SK-N-SH (cell line): ENCODE measurements at regions not wholly inside any gene's neighbourhood (a gene's known extent, or its start where the extent isn't known, plus 50 kb on each side); places are given as distances from the start of the nearest gene placed in this dataset.

ENCODE experiments used
- CTCF ChIA-PET: fragments of 300-600, 350-600 bp; formaldehyde crosslinking; extraction: SDS; loops from one replicate; lab custom pipeline; 2021; lab: Yijun Ruan, JAX
- POLR2A ChIA-PET: fragments of 350-600 bp; sonication (Branson Sonifier 250); formaldehyde crosslinking; extraction: SDS; loops from one replicate; lab custom pipeline; 2020; ENCODE audit warnings: antibody characterized with exemption, inconsistent platforms; lab: Yijun Ruan, JAX
- DNase-seq: peaks from one replicate; pipeline ENCODE4 v3.0.0; 2012
- H2AFZ ChIP-seq: fragments of 200-600 bp; sonication (generic); 2 replicates; pipeline ENCODE4 v1.8.1; 2016; ENCODE audit warnings: antibody characterized with exemption, mild to moderate bottlenecking, low read depth
- H3F3A ChIP-seq: fragments of 200-600 bp; sonication (generic); replicated peaks from 2 replicates; pipeline ENCODE3; 2016; ENCODE audit warnings: antibody characterized with exemption, mild to moderate bottlenecking; ENCODE audit not compliant: insufficient read depth
- H3K27ac ChIP-seq, 2 experiments: fragments of 200-500 bp in 1 of 2; fragments of 200-600 bp in 1 of 2; sonication (Bioruptor generic) in 1 of 2; sonication (generic), shearing (Covaris generic) in 1 of 2; 2 replicates each; pipeline versions ENCODE4 v1.5.1 to v1.6.1; 2014 to 2016; ENCODE audit warnings: low read depth in 2 of 2, inconsistent platforms in 1 of 2, low read length in 1 of 2, mild to moderate bottlenecking in 1 of 2, mixed read lengths in 1 of 2
- H3K27me3 ChIP-seq: fragments of 200-600 bp; sonication (generic), shearing (Covaris generic); 2 replicates; pipeline ENCODE4 v1.6.1; 2016; ENCODE audit warnings: mixed run types; ENCODE audit not compliant: insufficient read depth
- H3K36me3 ChIP-seq, 2 experiments: fragments of 200-500 bp in 1 of 2; fragments of 200-600 bp in 1 of 2; sonication (Bioruptor generic) in 1 of 2; sonication (generic) in 1 of 2; replicated peaks in 1 of 2; 2 replicates each; pipeline versions ENCODE3 to v1.5.1; 2014 to 2016; ENCODE audit warnings: low read length in 1 of 2, mild to moderate bottlenecking in 1 of 2; ENCODE audit not compliant: insufficient read depth in 2 of 2, control insufficient read depth in 1 of 2
- H3K4me1 ChIP-seq, 2 experiments: fragments of 200-500 bp in 1 of 2; fragments of 200-600 bp in 1 of 2; sonication (Bioruptor generic) in 1 of 2; sonication (generic), shearing (Covaris generic) in 1 of 2; 2 replicates each; pipeline versions ENCODE4 v1.5.1 to v1.6.1; 2014 to 2016; ENCODE audit warnings: low read depth in 1 of 2, low read length in 1 of 2, mixed run types in 1 of 2; ENCODE audit not compliant: insufficient read depth in 2 of 2, control insufficient read depth in 1 of 2
- H3K4me2 ChIP-seq: fragments of 200-600 bp; sonication (generic), shearing (Covaris generic); 2 replicates; pipeline ENCODE4 v1.6.1; 2017; ENCODE audit warnings: mixed run types
- H3K4me3 ChIP-seq, 2 experiments: fragments of 200-500 bp in 1 of 2; fragments of 200-600 bp in 1 of 2; sonication (Bioruptor generic) in 1 of 2; sonication (generic), shearing (Covaris generic) in 1 of 2; 2 replicates each; pipeline versions ENCODE4 v1.5.1 to v1.8.1; 2014 to 2016; ENCODE audit warnings: low read depth in 2 of 2, inconsistent platforms in 1 of 2, low read length in 1 of 2, mild to moderate bottlenecking in 1 of 2, mixed read lengths in 1 of 2, moderate library complexity in 1 of 2
- H3K79me2 ChIP-seq: fragments of 200-600 bp; sonication (generic); 2 replicates; pipeline ENCODE4 v1.8.1; 2017; ENCODE audit warnings: mild to moderate bottlenecking; ENCODE audit not compliant: insufficient read depth
- H3K9ac ChIP-seq: fragments of 200-600 bp; sonication (generic); 2 replicates; pipeline ENCODE4 v1.6.1; 2017; ENCODE audit warnings: mixed run types
- H3K9me2 ChIP-seq: fragments of 200-600 bp; sonication (generic); 2 replicates; pipeline ENCODE4 v1.6.1; 2017; ENCODE audit warnings: mixed run types
- H3K9me3 ChIP-seq: fragments of 200-600 bp; sonication (generic); 2 replicates; pipeline ENCODE4 v1.6.1; 2017; ENCODE audit warnings: mixed run types, mild to moderate bottlenecking, moderate library complexity
- H4K20me1 ChIP-seq: fragments of 200-600 bp; sonication (generic); 2 replicates; pipeline ENCODE4 v1.6.1; 2017; ENCODE audit warnings: mild to moderate bottlenecking, mixed run types; ENCODE audit not compliant: insufficient read depth
- CTCF ChIP-seq: fragments of 200-600 bp; sonication (generic); IDR thresholded peaks from 2 replicates; pipeline ENCODE4 v1.6.1; 2017; ENCODE audit warnings: antibody characterized with exemption, mild to moderate bottlenecking, moderate library complexity
- FOXJ3 ChIP-seq: sonication (generic); formaldehyde crosslinking; IDR thresholded peaks from 2 replicates; pipeline ENCODE4 v1.5.1; 2020; ENCODE audit warnings: mild to moderate bottlenecking, missing genetic modification reagents
- FOXM1 ChIP-seq: IDR thresholded peaks from 2 replicates; pipeline ENCODE4 v1.4.0; 2012; ENCODE audit warnings: low read depth, mild to moderate bottlenecking
- GATA2 ChIP-seq: sonication (generic); formaldehyde crosslinking; IDR thresholded peaks from 2 replicates; pipeline ENCODE4 v1.5.0; 2020; ENCODE audit warnings: mild to moderate bottlenecking, missing genetic modification reagents
- NRF1 ChIP-seq: IDR thresholded peaks from 2 replicates; pipeline ENCODE4 v1.6.1; 2012; ENCODE audit warnings: low read depth, mild to moderate bottlenecking, low read length
- POLR2AphosphoS5 ChIP-seq: IDR thresholded peaks from 2 replicates; pipeline ENCODE4 v1.6.1; 2012; ENCODE audit warnings: low read depth, low read length
- RFX5 ChIP-seq: IDR thresholded peaks from 2 replicates; pipeline ENCODE4 v1.6.1; 2012; ENCODE audit warnings: mild to moderate bottlenecking, improper control_type of control experiment, low read length
- RXRA ChIP-seq: IDR thresholded peaks from 2 replicates; pipeline ENCODE4 v1.4.0; 2012; ENCODE audit warnings: low read depth, mild to moderate bottlenecking, borderline replicate concordance
- SIN3A ChIP-seq: IDR thresholded peaks from 2 replicates; pipeline ENCODE4 v1.6.1; 2012; ENCODE audit warnings: low read depth, mild to moderate bottlenecking, low read length, moderate library complexity, borderline replicate concordance
- SMC3 ChIP-seq: IDR thresholded peaks from 2 replicates; pipeline ENCODE4 v1.6.1; 2012; ENCODE audit warnings: low read depth, low read length, improper control_type of control experiment
- TAF1 ChIP-seq: IDR thresholded peaks from 2 replicates; pipeline ENCODE4 v1.6.1; 2012; ENCODE audit warnings: low read depth, mild to moderate bottlenecking, low read length, moderate library complexity, borderline replicate concordance
- TEAD4 ChIP-seq: IDR thresholded peaks from 2 replicates; pipeline ENCODE4 v1.4.0; 2012; ENCODE audit warnings: mild to moderate bottlenecking, borderline replicate concordance; ENCODE audit not compliant: insufficient read depth
- USF1 ChIP-seq: IDR thresholded peaks from 2 replicates; pipeline ENCODE4 v1.4.0; 2012; ENCODE audit warnings: low read depth, borderline replicate concordance
- WGBS: methylation state at CpG from one replicate; pipeline ENCODE4 v1.1.6; 2017; ENCODE audit warnings: low lambda C conversion rate; 5-methylcytosine and 5-hydroxymethylcytosine counted together
- TF ChIP-seq, protein P1 (sequence below): IDR thresholded peaks from 2 replicates; pipeline ENCODE4 v1.6.1; 2012; ENCODE audit warnings: mild to moderate bottlenecking, low read depth, low read length, moderate library complexity
- TF ChIP-seq, protein P2 (sequence below): fragments of 150-350 bp; IDR thresholded peaks from 2 replicates; pipeline ENCODE4 v1.6.1; 2017; ENCODE audit warnings: antibody characterized with exemption, low read length, low read depth, borderline replicate concordance
- TF ChIP-seq, protein P3 (sequence below): IDR thresholded peaks from 2 replicates; pipeline ENCODE4 v1.4.0; 2012; ENCODE audit warnings: low read depth, borderline replicate concordance

- no peaks in the 10 kb centered on the region for H3K9me2 ChIP-seq
- no peaks in the 10 kb centered on the region; a peak in 1 of 4 replicates for H3K4me1 ChIP-seq
- POLR2A ChIA-PET = no interaction called here
- no peak overlapping the region for H2AFZ ChIP-seq
- no peaks in the 10 kb centered on the region for H3K36me3 ChIP-seq
- no peak for DNase-seq
- no peak for TF ChIP-seq NRF1
- no peak for TF ChIP-seq TEAD4
- no peak for TF ChIP-seq CTCF
- no peak for TF ChIP-seq FOXM1
- no peak for TF ChIP-seq SMC3
- no peak for TF ChIP-seq RXRA
- no peak for TF ChIP-seq GATA2 (CRISPR knock-in tag)
- TF ChIP-seq, protein P1, sequence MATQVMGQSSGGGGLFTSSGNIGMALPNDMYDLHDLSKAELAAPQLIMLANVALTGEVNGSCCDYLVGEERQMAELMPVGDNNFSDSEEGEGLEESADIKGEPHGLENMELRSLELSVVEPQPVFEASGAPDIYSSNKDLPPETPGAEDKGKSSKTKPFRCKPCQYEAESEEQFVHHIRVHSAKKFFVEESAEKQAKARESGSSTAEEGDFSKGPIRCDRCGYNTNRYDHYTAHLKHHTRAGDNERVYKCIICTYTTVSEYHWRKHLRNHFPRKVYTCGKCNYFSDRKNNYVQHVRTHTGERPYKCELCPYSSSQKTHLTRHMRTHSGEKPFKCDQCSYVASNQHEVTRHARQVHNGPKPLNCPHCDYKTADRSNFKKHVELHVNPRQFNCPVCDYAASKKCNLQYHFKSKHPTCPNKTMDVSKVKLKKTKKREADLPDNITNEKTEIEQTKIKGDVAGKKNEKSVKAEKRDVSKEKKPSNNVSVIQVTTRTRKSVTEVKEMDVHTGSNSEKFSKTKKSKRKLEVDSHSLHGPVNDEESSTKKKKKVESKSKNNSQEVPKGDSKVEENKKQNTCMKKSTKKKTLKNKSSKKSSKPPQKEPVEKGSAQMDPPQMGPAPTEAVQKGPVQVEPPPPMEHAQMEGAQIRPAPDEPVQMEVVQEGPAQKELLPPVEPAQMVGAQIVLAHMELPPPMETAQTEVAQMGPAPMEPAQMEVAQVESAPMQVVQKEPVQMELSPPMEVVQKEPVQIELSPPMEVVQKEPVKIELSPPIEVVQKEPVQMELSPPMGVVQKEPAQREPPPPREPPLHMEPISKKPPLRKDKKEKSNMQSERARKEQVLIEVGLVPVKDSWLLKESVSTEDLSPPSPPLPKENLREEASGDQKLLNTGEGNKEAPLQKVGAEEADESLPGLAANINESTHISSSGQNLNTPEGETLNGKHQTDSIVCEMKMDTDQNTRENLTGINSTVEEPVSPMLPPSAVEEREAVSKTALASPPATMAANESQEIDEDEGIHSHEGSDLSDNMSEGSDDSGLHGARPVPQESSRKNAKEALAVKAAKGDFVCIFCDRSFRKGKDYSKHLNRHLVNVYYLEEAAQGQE = no peak
- TF ChIP-seq USF1 = no peak
- TF ChIP-seq TAF1 = no peak
- TF ChIP-seq, protein P2, sequence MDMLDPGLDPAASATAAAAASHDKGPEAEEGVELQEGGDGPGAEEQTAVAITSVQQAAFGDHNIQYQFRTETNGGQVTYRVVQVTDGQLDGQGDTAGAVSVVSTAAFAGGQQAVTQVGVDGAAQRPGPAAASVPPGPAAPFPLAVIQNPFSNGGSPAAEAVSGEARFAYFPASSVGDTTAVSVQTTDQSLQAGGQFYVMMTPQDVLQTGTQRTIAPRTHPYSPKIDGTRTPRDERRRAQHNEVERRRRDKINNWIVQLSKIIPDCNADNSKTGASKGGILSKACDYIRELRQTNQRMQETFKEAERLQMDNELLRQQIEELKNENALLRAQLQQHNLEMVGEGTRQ = no peak
- no peak for TF ChIP-seq SIN3A
- TF ChIP-seq POLR2AphosphoS5 = no peak
- TF ChIP-seq, protein P3, sequence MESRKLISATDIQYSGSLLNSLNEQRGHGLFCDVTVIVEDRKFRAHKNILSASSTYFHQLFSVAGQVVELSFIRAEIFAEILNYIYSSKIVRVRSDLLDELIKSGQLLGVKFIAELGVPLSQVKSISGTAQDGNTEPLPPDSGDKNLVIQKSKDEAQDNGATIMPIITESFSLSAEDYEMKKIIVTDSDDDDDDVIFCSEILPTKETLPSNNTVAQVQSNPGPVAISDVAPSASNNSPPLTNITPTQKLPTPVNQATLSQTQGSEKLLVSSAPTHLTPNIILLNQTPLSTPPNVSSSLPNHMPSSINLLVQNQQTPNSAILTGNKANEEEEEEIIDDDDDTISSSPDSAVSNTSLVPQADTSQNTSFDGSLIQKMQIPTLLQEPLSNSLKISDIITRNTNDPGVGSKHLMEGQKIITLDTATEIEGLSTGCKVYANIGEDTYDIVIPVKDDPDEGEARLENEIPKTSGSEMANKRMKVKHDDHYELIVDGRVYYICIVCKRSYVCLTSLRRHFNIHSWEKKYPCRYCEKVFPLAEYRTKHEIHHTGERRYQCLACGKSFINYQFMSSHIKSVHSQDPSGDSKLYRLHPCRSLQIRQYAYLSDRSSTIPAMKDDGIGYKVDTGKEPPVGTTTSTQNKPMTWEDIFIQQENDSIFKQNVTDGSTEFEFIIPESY = no peak
- no peak for TF ChIP-seq FOXJ3 (CRISPR knock-in tag)
- TF ChIP-seq RFX5 = no peak
- WGBS = 44% methylated on average over 2 of the region's 2 CpGs
- CTCF ChIA-PET = interaction anchor here (1.4 kb wide), 1 partner anchor 13 kb away, joined by 3 read pairs; no protein-coding TSS in a partner anchor
- H3K4me3 ChIP-seq = no peak overlapping the region
- no peak overlapping the region for H3K9ac ChIP-seq
- H3K9me3 ChIP-seq = no peaks in the 10 kb centered on the region
- no peaks in the 10 kb centered on the region for H3K27me3 ChIP-seq
- H3F3A ChIP-seq = no peaks in the 10 kb centered on the region
- no peak overlapping the region for H3K27ac ChIP-seq
- H4K20me1 ChIP-seq = no peaks in the 10 kb centered on the region
- no peaks in the 10 kb centered on the region for H3K79me2 ChIP-seq
- no peak overlapping the region for H3K4me2 ChIP-seq
These were observed 886.7 kb upstream of the PCDH20 start for GRCh38 chr13:62302341-62302740.
